Breast epithelium (tissue), 3 donors: ENCODE measurements at regions not wholly inside any gene's neighbourhood (a gene's known extent, or its start where the extent isn't known, plus 50 kb on each side); places are given as distances from the start of the nearest gene placed in this dataset.

Experiments used
- CTCF ChIP-seq, 3 donors: fragments of 450-650 bp; IDR thresholded peaks; one replicate each; pipeline ENCODE4 v1.5.1; 2016 to 2017; ENCODE audit warnings: antibody characterized with exemption in 3 of 3, mild to moderate bottlenecking in 3 of 3, moderate library complexity in 3 of 3
- POLR2A ChIP-seq: fragments of 450-650 bp; IDR thresholded peaks from one replicate; pipeline ENCODE4 v1.6.1; 2016; ENCODE audit warnings: antibody characterized with exemption, mild to moderate bottlenecking, moderate library complexity

GRCh38 chr2:176984987-176985386 is 227.6 kb upstream of the HNRNPA3 start:
- TF ChIP-seq POLR2A: no peak
- no peak for TF ChIP-seq CTCF (IDR thresholded peaks at IDR 0.05)
